NCI-H1417 treated with DMSO at 0.1 percent for 48 hours (cell line): ENCODE measurements at regions not wholly inside any gene's neighbourhood (a gene's known extent, or its start where the extent isn't known, plus 50 kb on each side); places are given as distances from the start of the nearest gene placed in this dataset.

ENCODE experiments used
- DNase-seq: peaks from one replicate; lab custom pipeline; 2025; lab: John Stamatoyannopoulos, UW

DNA sequence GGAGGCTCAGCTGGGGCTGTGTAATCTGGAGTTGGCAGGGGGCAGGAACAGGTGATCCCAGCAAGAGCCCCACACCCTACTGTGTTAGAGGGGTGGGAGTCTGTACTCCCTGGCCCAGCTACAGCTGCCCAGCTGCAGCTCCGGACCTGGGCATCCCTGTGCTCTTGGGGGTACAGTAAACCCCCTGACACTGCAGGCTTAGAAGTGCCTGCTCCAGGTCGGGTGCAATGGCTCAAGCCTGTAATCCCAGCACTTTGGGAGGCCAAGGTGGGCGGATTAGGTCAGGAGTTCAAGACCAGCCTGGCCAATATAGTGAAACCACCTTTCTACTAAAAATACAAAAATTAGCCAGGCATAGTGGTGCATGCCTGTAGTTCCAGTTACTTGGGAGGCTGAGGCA, 1228.6 kb upstream of the EYS start:
- DNase-seq, result no peak

DNA sequence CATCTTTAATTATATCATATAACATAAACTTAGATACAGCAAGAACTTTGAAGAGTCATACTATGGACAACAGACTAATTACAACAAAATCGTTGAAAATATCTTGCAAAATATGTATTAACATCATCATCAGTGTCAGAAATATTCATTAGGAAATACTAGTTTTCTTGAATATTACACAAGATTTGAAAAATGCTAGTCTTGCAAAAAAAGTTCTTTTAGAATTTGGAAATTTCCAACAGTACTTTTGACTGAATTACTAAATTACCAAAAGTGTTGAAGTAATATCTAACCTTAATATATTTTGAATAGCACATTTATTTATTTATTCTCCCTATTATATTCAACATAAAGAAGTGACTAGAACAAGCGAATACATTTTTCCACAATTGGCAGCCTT, 1224.8 kb upstream of the EYS start:
- DNase-seq, result no peak

DNA sequence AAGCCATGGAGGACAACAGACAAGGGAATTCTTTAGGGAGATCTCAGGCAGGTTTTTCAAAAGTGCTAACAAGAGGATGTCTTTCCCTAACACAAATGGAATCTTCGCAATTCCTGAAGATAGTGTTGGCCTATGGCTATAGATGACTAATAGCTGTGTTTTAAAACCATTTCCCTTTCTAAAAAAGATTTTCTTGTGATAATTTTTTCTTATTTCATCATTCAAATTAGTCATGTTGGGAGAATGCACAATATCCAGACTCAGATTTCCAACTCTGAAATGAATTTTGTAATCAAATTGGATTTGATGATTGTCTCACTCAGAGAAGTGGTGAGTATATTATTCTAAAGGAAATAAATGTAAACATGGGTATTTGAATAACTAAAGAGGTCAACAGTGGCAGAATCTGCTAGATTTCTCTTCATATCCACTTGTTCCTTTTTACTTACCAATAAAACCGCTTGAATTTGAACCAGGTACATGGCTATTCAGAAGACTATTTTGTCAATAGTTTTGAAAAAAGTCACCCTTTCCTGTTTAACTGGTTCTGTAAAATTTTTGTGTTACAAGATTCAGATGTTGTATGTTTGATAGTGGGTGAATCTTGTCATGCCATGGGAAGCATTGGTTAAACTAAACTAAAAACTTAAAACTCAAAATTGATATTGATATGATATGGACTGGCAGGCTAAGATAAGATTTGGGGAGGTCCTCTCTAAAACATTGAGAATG, 1223.7 kb upstream of the EYS start:
- no peak for DNase-seq

DNA sequence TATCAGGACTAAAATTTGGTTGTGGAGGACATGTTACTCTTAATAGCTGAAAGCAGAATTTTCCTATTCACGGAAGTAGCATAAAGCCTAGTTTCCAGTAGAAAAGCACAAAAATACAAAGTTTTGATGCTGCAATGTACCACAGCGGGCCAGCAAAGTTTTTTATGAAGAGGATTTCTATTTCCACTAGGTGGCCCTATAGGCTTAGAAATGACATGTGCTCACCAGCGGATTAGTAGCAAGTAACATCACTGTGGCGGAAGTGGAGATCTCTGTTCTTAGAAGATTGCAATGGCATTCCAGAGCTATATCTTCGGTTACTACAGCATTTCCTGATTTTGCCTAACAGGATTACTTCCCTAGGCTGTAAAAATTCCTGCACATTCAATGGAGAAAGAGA, 1219.0 kb upstream of the EYS start:
- no peak for DNase-seq

DNA sequence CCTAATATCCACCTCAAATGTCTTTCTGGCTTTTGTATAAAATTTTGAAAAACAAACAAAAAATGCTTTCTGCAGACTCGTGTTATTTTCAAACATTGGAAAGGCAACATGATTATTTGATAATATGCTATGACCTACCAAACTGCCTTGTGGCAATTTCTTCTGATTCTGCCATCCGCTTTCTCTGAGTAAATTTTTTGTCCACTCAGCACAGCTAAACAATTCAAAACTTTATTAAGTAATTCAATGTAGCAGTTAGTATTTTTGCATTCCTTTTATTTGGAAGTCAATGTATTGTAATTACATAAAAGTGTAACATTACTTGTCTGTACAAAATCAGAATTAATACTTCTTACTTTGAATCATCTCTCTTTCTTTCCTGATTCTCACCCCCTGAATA, 1206.6 kb upstream of the EYS start:
- no peak for DNase-seq

DNA sequence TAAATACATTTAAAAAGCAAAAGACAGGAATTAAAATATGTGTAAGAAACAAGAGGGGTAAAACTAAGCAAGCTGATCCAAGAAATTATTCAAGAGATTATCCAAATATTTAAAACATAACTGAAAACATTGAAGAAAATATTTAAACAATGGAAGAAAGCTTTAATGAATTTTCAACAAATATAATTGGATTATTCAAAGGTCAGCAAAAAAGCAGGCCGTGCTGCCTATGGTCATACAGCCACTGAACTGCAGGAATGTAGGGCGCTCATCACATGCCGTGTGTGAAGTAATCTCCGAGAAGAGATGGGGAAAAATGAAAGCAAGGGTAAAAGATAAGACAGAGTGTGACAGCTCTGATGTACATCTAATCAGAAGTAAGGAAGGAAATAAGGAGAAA, 1195.4 kb upstream of the EYS start:
- no peak for DNase-seq

DNA sequence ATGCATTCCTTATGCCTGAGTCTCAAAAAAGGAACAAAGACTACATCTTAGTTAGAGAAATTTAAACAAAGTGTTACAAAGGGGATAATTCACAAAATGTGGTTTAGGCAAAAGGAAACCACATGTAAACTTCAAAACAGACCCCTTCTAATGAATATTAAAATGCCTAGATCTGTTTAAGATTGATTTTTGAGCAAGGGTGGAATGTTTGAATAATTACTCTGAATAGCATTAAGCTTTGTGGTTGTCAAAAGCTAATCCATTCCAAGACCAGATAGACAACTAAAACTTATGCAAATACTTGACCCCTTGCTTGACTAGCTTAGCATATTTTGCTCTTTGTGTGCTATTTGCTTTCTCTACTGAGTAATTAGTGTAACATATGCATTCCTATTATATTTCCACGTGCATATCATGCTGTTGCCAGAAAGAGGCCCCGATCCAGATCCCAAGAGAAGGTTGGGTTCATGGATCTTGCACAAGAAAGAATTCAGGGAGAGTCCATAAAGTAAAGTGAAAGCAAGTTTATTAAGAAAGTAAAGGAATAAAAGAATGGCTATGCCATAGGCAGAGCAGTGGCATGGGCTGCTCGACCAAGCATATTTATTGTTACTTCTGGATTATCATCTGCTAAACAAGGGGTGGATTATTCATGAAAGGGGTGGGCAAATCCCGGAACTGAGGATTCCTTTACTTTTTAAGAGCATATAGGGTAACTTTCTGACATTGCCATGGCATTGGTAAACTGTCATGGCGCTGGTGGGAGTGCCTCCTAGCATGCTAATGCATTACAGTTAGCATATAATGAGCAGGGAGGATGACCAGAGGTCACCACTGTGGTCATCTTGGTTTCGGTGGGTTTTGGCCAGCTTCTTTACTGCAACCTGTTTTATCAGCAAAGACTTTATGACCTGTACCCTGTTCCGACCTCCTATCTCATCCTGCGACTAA, 1193.4 kb upstream of the EYS start:
- no peak for DNase-seq

DNA sequence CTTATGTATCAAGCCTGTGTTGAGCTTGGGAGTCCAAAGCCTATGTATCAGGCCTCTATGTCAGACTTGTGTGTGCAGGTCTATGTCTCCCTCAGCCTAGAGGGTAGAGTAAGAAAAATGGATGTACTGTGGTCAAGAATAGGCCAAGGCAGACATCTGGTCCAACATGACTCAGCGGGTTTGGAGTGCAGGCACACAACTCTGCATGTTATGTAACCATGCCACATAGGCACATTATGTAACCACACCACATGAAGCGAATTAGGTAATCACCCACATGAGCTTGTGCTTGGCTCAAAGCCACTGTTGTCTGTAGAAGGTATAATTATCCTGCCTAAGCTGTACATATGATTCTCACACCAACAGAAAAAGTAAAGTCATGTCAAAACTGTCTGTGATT, 1190.5 kb upstream of the EYS start:
- no peak for DNase-seq

DNA sequence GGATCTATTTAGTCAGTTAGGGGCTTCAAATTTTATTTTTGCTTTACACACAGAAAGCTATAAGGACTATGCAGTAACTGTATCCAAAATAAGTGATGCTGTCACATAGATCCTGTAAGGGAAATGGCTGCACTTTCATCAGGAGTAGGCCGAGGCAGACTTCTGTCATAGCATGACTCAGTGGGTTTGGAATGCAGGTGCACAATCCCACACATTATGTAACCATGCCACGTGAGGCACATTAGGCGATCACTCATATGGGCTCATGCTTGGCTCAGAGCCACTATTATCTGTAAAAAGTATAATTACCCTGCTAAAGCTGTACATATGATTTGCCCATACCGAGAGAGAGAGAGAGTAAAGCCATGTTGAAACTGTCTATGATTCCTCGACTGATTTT, 1189.4 kb upstream of the EYS start:
- no peak for DNase-seq

DNA sequence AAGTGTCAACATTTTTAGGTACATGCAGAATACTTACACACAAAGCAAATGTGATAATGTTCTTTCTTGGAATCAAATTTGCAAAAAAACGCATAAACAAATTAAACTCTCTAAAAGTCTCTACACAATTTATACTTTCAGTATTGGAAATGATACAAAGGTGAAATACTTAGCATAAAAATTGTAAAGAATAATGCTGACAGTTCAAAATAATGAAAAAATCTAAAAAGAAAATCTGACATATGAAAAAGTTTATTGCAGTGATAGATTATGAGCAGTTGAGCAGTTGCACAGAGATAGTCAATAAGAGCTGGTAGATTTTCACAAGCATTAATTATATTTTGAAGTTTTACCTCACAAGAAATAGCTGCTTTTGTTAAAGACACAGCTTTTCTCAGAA, 1176.4 kb upstream of the EYS start:
- DNase-seq, result no peak

DNA sequence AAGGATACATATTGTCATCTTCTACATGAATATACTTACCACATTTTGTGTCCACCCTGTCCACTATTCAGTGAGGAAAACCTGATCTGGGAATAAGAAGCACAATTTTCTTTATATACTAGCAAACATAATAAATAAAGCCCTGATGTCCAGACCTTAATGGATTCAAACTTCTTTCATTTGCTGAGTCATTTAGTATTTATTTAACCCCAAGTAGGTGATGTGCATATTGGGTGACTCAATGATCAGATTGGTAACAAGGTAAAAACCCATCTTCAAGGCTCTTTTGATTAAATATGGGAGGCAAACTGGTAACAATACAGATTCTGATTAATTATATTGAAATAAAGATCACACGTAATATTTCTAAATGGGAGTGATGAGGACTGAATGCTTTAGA, 1159.8 kb upstream of the EYS start:
- no peak for DNase-seq

DNA sequence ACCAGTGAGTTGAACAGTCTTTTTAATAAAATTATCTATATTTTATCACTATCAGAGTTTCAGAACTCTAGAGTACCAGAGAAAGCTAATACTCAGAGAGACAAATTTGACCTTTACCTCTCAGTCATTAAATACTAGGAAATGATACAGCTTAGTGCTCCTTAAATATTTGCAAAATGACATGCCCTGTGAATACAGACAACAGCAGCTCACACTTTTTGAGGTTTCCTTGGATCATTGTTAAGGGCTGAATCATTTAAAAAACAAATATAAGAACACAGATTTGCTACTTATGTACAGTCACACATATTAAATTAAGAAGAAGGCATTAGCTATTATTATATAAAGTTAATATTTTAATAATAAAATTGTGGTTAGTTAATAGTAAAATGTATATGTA, 1158.7 kb upstream of the EYS start:
- DNase-seq, result no peak

DNA sequence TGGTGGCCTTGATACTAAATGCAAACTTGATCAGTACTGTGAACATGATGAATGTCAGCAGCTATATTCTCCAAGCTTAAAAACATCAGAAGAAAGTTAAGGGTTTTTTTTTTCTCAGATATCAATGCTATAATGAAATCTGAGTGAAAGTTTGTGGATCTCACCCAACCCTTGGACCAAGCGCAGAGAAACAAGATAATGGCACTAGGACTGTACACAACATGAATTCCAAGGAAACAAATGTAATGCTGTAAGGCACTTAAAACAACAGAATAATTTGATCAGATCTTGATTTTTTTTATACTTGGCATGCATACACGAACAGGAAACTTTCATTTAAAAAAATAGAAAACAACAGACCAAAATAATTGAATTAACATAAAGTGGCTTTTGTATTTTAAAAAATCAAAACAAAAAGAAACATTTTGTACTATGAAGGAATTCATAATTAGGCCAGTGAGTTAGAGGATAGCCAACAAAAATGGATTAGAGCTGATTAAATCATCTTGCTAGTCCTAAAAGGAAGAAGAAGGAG, 1154.0 kb upstream of the EYS start:
- no peak for DNase-seq

DNA sequence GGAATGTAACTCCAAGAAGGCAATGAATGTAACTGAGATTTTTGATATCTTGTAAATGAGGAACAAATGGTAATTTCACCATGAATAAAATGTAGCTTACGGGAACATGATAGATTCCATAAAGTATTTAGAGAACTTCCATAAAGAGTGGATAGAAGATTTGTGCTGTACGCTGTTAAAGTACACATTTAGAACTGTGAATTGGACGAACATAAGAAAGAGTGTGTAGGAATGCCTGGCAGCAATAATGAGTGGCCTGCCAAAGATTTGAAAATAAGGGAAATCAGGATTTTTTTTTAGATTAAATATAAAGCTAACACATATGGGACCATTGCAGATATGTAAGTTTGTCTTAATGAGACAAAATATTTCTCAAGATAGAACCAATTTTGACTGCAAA, 1153.3 kb upstream of the EYS start:
- no peak for DNase-seq

DNA sequence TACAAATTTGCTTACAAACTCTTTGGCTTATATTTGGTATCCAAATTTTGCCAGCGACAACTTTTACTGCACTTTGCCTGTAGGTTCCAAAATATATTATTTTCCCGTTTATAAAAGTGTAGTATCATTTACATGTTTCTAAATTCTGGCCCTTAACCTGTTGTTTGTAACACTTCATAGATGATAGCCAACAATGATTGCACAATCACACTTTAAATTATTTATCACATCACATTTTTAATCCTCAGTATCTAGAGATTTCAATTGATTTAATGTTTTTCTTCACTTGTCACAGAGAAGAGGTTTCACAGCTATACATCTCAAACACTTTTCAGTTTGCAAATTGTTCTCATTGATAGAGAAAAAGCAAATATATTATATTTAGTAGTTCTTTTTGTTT, 1151.2 kb upstream of the EYS start:
- DNase-seq, result no peak

DNA sequence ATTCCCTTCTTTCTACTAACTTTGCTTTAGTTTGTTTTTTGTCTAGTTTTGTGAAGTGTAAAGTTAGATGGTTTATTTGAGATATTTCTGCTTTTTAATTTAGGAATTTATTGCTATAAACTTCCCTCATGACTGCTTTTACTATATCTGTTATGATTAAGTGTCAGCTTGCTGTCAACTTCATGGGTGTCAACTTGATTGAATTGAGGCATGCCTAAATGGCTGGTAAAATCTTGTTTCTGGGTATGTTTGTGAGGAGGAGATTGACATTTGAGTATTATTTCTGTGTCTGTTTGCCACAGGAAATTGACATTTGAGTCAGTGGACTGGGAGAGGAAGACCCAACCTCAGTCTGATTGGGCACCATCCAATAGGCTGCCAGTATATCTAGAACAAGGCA, 1147.0 kb upstream of the EYS start:
- no peak for DNase-seq

DNA sequence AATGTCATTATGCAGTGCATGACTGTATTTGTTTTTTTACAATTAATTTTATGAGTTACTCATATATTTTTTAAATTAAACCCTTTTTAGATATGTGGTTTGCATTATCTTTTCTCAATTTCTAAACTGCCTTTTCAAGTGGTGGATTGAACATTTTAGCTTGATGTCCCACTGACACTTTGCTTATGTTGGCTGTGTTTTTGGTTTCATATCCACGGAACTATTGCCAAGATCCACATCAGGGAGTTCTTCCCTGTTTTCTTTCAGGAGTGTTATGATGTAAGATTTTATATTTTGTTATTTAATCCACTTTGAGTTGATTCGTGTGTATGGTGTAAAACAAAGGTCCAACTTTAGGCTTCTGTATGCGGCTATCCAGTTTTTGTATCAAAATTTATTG, 1144.9 kb upstream of the EYS start:
- no peak for DNase-seq

DNA sequence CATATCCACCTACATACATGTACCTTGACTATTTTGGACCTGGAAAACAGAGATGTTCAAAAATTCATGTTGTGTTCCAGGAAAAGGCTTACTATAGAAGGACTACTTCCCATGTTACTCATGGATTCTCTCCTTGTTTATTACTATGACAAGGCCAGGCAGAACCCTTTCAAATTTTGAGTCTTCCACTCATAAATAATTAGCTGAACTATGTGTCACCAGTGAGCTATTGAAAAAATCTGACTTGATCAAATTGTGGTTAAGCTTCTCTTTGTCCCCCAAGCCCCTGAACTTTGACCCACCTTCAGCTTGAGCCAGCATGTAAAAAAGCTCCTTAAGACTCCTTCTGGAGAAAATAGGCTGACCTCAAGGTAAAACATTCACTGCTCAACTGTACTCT, 1142.8 kb upstream of the EYS start:
- DNase-seq, result no peak

DNA sequence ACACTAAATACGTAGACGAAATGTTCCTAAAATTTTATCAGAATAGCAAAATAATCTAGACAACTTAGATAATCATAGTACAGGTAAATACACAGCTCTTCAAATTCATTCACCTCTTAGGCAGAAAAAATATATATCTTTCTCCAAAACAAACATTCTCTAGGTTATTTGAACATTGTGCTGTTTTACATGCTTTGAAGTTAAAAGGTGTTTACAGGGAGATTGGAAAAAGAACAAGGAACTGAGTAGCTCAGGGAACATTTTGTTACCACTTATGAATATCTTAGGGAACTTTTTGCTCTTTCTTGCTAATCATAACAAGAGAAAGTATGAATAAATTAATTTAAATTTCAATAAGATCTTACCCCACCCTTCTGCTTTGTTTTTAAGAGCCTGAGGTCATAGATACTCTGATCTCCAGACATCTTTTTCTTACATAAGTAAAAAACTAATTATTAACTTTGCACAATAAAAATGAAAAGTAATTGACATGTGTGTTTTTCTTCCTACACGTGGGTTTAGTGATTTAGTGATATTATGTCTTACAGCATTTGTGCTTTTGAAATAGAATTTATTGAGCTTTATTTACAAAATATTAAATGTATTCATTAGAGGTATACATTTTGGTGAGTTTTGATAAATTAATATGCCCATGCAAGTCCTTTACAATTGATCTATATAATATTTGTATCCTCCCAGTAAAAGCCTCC, 1141.4 kb upstream of the EYS start:
- DNase-seq, result no peak

DNA sequence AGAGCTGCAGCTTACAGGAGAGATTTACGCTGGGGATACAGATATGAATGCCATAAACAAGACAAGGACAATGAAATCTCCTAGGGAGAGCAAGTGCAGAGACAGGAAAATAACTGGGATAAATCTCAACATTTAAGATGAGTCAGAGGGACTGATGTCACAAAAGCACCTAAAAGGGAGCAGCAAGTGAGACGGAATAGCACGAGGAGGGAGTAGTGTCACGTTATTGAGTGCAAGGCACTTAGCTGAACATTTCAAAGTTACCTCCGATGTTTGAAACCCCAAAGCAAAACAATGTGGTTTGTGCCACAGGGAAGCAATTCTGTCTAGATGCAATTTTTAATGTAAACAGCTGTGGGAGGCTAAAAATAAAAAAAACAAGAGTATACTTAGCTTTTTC, 1131.7 kb upstream of the EYS start:
- DNase-seq, result no peak

DNA sequence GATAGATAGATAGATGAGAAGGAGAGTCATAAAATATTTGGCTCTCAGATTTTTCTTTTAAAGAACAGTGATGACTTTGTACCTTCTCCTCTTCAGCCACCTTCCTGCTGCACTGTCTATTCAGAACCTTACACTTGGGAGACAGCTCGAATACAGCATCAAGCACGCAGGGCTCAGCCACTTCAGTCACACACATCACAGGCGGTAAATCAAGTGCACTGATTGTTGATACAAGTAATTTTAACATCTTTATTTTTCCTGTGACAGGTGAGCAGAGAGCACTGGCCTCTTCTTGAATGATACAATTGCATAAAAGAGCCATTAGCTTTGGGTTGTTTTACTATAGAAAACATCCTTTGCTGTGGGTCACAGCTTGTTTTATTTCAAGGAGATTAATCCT, 1118.5 kb upstream of the EYS start:
- DNase-seq, result peak; percentile 21

DNA sequence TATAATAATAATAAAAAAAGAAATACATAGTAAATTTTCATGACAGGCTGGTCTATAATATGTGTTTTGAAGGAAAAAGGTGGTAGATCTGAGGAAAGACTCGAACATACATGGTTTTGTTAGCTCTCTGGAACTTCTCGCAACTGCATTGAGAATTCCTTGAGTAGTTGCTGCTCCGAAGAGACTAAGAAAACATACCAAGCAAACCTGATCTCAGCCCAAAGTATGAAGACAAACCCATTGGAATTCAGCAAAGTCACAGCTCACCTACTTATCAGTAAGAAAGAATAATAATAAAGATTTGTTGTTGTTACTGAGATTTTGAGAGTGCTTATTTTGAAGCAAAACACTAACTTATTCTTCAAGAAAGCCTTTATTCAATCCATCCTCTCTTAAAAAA, 1107.1 kb upstream of the EYS start:
- DNase-seq, result no peak

DNA sequence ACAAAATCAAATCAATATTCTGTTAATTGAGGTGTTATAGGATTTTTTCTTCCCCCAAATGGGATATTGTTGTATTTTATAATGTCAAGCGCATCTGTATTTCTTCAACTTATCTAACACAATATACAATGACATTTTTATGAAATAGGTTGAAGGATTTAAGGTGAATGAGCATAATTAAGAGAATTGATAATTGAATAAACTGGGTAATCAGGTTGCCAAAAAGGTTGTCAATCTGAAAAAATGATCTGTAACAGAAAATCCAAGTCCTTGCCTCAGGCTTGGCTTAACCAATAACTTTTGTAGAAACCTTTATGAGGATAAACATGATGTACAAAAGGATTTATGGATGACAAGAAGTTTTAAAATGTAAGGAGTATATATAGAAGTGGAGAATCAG, 1101.7 kb upstream of the EYS start:
- no peak for DNase-seq
